HG03442 (cell line): ENCODE measurements at regions not wholly inside any gene's neighbourhood (a gene's known extent, or its start where the extent isn't known, plus 50 kb on each side); places are given as distances from the start of the nearest gene placed in this dataset.
"Not testable (repeated sequence)": the region's sequence is repeated elsewhere in the genome, so short reads cannot be mapped to it uniquely, and the experiment has no call there.

Experiments
- ATAC-seq: cut with Tn5 transposase; IDR thresholded peaks from one replicate; pipeline ENCODE4 v1.9.1; 2021; ENCODE audit warnings: mild to moderate bottlenecking, moderate library complexity; ENCODE audit not compliant: unreplicated experiment

GRCh38 chr4:124132161-124132560, 580.4 kb downstream of the ANKRD50 start:
- ATAC-seq: no peak

GRCh38 chr4:124133753-124134152, 578.8 kb downstream of the ANKRD50 start:
- no peak for ATAC-seq

GRCh38 chr4:124135409-124135813, 577.1 kb downstream of the ANKRD50 start:
- no peak for ATAC-seq

GRCh38 chr4:124139044-124139443, 573.5 kb downstream of the ANKRD50 start:
- ATAC-seq: no peak

DNA sequence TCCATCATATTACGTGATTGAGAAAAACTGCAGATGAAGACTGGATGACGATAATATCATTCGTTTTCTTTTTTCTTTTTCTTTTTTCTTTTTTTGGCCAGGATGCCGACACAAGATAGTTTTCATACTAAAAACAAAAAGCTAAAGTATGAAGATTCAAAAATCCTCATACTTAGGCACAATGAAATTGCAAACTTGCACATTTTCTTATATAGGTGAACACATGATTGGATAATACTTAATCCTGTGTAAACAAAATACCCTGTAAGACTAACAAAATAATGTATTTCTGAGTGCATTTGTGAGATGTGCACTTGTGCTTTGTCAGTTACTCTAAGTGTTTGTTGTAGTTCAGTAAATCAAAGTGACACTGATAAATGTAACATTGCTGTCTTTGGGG, 568.9 kb downstream of the ANKRD50 start:
- ATAC-seq: no peak

GRCh38 chr4:124144238-124144654, 568.3 kb downstream of the ANKRD50 start:
- no peak for ATAC-seq

GRCh38 chr4:124146068-124146467, 566.5 kb downstream of the ANKRD50 start:
- ATAC-seq: no peak

DNA sequence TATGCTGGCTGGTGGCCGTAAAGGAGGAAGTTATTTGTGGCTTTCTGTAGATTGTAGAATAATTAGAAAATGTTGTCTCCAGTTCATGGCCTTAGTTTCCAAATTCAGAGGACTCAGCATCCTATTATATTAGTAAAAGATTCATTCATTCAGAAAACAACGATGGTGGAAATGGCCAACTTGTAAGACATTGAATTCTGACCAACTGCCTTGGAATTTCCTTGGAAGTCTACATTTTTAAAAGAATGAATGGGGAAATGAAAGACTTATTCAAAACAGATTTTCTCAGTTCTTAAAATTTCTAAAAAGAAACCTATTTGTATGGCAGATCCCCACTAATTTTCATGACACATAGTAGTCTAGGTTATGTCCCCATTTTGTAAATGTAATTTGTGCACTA, 561.5 kb downstream of the ANKRD50 start:
- ATAC-seq: no peak

DNA sequence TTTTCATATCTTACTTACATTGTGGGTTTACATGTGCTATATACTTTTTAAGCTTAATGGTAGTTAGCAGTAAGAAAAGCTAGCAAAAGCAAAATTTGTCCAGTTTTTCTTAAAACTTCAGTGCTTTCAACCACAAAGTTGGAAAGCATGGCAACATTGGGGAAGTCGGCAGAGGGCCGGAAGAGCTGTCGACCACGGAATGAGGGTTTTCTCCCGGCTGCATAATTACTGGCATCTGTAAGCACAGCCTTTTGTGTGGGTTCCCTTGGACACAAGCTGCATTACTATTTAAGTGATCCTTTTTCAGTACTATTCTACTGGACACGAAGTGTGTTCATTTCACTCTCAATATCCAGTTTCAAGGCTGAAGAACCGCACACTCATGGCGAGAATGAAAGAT, 560.4 kb downstream of the ANKRD50 start:
- ATAC-seq: no peak

GRCh38 chr4:124155239-124155638, 557.3 kb downstream of the ANKRD50 start:
- ATAC-seq: no peak

DNA sequence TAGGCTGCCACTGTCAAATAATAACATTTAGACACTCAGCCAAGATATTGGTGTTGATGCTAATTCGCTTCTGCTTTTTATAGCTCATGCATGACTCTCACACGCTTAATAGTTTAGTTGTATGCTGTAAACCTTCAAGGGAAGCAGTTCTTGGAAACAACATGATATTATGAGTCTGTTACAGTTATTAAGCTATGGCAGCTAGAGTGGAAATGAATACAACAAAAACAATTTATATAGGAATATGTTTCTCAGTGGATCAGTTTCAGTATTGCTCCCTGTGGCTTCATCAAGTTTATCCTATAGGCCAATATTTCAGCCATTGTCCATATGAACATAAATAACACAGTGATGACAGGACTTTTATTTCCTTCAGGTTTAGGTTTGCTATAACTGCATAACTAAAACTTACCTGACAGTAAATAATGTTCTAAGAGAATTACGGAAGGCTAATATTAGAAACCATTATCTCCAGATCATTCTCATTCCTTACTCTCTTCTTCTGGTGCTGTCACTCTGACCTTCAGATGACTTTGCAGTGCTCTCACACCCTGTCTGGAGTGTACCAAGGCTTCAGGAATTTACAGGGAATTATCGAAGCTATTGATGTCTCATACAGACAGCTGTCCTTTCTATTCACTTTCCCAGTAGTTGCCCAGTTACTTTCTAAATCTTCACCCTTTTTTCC, 555.0 kb downstream of the ANKRD50 start:
- no peak for ATAC-seq

- no peak for ATAC-seq
Measured at GRCh38 chr4:124163401-124163800, 549.1 kb downstream of the ANKRD50 start.

GRCh38 chr4:124167602-124168001, 544.9 kb downstream of the ANKRD50 start:
- no peak for ATAC-seq

DNA sequence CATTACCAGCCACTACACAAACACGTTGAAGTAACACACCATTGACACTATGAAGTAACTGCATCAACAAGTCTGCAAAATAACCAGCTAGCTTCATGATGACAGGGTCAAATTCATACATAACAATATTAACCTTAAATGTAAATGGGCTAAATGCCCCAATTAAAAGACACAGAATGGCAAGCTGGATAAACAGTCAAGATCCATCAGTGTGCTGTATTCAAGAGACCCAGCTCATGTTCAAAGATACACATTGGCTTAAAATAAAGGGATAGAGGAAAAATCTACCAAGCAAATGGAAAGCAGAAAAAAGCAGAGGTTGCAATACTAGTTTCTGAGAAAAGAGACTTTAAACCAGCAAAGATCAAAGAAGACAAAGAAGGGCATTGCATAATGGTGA, 543.0 kb downstream of the ANKRD50 start:
- not testable (repeated sequence) for ATAC-seq

DNA sequence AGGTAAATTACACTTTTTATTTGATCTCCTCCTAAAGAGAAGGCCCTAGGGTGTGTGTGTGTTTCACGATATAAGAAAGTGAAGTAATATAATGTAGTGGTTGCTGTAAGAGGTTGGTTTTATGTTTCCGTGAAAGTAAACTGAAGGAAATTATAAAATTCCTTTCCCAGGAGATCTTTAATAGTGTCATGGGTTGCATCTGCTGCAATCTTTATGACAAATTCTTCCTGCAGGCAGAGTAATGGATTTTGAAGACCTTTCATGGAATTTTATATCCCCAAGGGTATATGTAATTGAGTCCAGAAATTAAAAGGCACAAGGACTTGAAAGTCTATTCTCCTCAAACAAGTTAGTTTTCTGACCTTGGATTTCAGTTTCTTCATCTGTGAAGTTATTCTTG, 538.6 kb downstream of the ANKRD50 start:
- no peak for ATAC-seq

GRCh38 chr4:124177647-124178425, 534.7 kb downstream of the ANKRD50 start:
- ATAC-seq: no peak

DNA sequence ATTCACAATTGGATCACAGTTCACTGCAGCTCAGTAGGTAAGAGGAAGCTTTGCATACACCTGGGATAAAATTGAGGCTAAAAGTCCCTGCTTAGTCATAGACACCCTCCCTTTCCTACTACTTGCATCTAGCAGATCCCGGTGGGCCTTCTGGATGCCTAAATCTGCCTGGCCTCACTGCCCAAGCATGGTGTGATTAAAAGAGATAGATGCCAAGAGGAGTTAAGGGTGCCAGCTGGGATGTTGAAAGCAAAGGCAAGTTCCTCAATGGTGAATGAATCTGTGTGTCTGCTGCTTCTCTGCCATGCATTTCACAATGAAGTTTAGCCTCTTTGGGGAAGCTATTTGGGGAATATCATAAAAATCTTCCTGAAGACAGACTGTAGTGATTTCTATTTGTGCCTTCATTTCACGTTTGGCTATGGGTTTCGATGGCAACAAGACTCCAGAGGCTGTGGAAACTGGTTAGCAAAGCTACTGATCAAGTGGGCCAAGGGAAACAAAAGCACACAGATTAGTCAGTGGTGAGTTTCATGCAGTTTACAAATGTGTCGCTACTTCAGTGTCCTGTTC, 534.0 kb downstream of the ANKRD50 start:
- no peak for ATAC-seq

GRCh38 chr4:124179506-124180186, 532.9 kb downstream of the ANKRD50 start:
- no peak for ATAC-seq

GRCh38 chr4:124181039-124181438, 531.5 kb downstream of the ANKRD50 start:
- ATAC-seq: no peak

- no peak for ATAC-seq
Measured at GRCh38 chr4:124183231-124183630, 529.3 kb downstream of the ANKRD50 start.

- no peak for ATAC-seq
Measured at GRCh38 chr4:124183926-124184325, 528.6 kb downstream of the ANKRD50 start.
